ENCODE measurements at regions not wholly inside any gene's neighbourhood (a gene's known extent, or its start where the extent isn't known, plus 50 kb on each side); places are given as distances from the start of the nearest gene placed in this dataset.

DNA sequence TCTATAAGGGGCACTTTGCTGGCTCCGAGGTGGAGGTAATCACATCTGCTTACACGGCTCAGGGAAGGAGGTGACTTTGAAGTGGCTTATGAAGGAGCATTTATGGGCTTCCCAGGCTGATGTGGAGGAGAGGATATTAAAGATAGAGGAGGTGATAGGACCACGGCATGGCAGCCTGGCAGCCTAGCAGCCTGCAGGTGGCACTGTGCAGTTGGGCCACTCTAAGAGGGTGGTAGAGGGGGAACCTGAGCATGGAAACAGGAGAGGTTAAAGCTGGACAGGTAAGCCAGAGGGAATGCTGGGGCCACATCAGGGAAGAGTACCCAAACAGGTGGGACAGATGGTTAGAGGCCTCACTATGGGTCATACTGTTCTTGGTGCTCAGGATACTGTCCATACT is 375.0 kb downstream of the WDR72 start:
- no peak for DNase-seq
- Mint-ChIP-seq H3K36me3 (ENCODE audit: low read depth) (no peaks in the 10 kb centered on the region), H3K4me3 (no peak overlapping the region), H3K27me3 (ENCODE audit: insufficient read depth) (no peaks in the 10 kb centered on the region), H3K27ac (no peak overlapping the region), H3K4me1 (ENCODE audit: low read depth) (no peaks in the 10 kb centered on the region), H3K9me3 (peaks cover 43% of the 10 kb centered on the region)
- TF ChIP-seq, protein P1, sequence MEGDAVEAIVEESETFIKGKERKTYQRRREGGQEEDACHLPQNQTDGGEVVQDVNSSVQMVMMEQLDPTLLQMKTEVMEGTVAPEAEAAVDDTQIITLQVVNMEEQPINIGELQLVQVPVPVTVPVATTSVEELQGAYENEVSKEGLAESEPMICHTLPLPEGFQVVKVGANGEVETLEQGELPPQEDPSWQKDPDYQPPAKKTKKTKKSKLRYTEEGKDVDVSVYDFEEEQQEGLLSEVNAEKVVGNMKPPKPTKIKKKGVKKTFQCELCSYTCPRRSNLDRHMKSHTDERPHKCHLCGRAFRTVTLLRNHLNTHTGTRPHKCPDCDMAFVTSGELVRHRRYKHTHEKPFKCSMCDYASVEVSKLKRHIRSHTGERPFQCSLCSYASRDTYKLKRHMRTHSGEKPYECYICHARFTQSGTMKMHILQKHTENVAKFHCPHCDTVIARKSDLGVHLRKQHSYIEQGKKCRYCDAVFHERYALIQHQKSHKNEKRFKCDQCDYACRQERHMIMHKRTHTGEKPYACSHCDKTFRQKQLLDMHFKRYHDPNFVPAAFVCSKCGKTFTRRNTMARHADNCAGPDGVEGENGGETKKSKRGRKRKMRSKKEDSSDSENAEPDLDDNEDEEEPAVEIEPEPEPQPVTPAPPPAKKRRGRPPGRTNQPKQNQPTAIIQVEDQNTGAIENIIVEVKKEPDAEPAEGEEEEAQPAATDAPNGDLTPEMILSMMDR (IDR thresholded peaks at IDR 0.05), result no peak

DNA sequence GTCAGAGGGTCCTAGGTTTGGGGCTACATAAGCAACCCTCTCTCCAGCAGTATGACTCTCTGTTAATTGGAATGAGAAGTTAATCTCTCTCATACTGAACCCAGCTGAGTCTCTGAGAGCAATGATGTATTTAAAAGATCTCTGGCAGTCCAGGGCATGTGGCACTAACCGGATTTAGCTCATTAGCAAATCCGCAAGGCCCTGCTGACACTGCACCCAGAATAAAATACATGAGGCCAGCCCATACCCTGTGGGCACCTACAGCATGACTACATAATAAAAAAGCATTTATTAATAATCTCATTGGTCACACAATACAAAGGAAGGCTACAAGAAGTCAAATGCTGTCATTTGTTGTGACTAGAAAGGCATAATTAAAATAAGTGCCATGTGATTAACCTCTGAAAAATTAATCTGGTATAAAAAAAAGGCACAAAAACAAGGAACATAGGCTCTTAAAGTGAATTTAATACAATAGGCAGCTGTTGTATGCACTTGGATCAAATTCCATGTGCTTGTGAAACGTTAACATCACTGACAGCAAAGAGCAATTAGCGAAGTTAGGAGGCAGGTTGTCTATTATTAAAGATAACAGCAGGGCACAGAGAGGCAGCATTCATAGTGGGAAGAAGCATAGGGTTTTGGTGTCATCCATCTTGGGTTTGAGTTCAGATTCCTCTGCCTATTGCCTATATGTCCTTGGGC is 381.2 kb downstream of the WDR72 start:
- Mint-ChIP-seq H3K9me3 (peaks cover 28% of the 10 kb centered on the region), H3K4me1 (ENCODE audit: low read depth) (no peaks in the 10 kb centered on the region), H3K27ac (no peak overlapping the region), H3K27me3 (ENCODE audit: insufficient read depth) (no peaks in the 10 kb centered on the region), H3K4me3 (no peak overlapping the region), H3K36me3 (ENCODE audit: low read depth) (no peaks in the 10 kb centered on the region)
- DNase-seq, result no peak
- TF ChIP-seq, protein P1 (IDR thresholded peaks at IDR 0.05), result no peak

DNA sequence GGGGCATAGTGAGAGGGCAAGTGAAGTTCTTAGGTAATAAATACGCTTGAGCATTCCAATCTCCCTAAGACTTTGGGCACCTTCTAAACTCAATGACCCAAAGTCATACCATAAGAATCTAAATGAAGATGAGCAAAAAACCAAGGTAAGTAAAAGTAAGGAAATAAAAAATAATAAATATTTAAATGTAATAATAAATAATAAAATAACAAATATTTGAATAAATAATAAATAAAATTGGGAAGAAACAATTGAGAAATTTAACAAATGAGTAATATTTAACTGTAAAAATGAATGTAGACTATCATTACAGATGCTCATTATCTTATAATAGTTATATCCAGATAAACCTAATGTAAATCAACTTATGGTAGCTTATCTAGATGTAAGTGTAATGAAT is 391.7 kb downstream of the WDR72 start:
- H3K27me3 Mint-ChIP-seq (ENCODE audit: insufficient read depth), result no peaks in the 10 kb centered on the region; the same call in 1 of the 2 replicates
- H3K27ac Mint-ChIP-seq, result no peak overlapping the region
- H3K4me3 Mint-ChIP-seq, result no peak overlapping the region
- H3K4me1 Mint-ChIP-seq (ENCODE audit: low read depth), result no peaks in the 10 kb centered on the region
- 0 out of 2 replicates have a peak, but pooled peaks cover 4% of the 10 kb centered on the region for H3K36me3 Mint-ChIP-seq (ENCODE audit: low read depth)
- DNase-seq, result no peak
- H3K9me3 Mint-ChIP-seq, result peaks cover 40% of the 10 kb centered on the region
- TF ChIP-seq, protein P1 (IDR thresholded peaks at IDR 0.05), result no peak

DNA sequence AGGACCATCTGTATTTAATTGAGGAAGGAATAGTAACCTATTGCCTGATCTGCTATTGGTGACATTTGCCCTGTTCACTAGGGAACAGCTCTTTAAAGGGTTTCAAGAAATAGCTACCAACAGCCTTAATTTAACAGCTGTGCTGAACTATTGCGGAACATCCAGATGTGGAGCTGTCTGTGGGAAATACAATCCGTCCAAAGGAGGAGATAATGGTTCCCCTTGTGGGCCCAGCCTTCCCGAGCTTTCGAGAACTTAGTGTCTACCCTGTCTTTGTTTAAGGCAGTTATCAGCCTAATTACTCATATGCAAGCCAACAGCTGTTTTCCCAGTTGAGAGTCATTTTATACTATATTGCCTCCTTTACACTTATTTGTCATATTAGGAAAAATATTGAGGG is 398.6 kb downstream of the WDR72 start:
- Mint-ChIP-seq H3K36me3 (ENCODE audit: low read depth) (peaks cover 8% of the 10 kb centered on the region; the same call in 1 of the 2 replicates), H3K27ac (no peak overlapping the region), H3K4me3 (no peak overlapping the region), H3K27me3 (ENCODE audit: insufficient read depth) (no peaks in the 10 kb centered on the region; the same call in 1 of the 2 replicates), H3K9me3 (peaks cover 49% of the 10 kb centered on the region), H3K4me1 (ENCODE audit: low read depth) (no peaks in the 10 kb centered on the region)
- TF ChIP-seq, protein P1 (IDR thresholded peaks at IDR 0.05), result no peak
- no peak for DNase-seq

DNA sequence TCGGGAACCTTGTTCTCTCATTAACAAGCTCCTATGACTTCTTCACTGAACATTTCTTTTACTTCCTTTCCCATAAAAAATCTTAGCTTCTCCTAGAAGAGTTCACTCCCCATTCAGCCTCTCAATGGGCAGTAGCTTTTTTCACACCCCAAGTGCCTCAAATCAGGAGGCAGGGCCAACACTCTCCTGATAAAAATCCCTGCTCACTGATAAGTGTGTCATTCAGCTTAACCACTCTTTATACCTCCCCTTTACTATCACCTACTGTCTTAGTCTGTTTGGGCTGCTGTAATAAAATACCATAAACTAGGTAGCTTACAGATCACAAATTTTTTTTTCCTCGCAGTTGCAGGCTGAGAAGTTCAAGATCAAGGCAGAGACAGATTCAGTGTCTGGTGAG is 400.4 kb downstream of the WDR72 start:
- DNase-seq, result no peak
- H3K27me3 Mint-ChIP-seq (ENCODE audit: insufficient read depth), result no peaks in the 10 kb centered on the region; the same call in 1 of the 2 replicates
- TF ChIP-seq, protein P1 (IDR thresholded peaks at IDR 0.05), result no peak
- H3K4me3 Mint-ChIP-seq, result no peak overlapping the region
- H3K36me3 Mint-ChIP-seq (ENCODE audit: low read depth), result peaks cover 8% of the 10 kb centered on the region; the same call in 1 of the 2 replicates
- peaks cover 49% of the 10 kb centered on the region for H3K9me3 Mint-ChIP-seq
- no peak overlapping the region for H3K27ac Mint-ChIP-seq
- H3K4me1 Mint-ChIP-seq (ENCODE audit: low read depth), result no peaks in the 10 kb centered on the region
